SK-N-SH (cell line): ENCODE measurements at regions not wholly inside any gene's neighbourhood (a gene's known extent, or its start where the extent isn't known, plus 50 kb on each side); places are given as distances from the start of the nearest gene placed in this dataset.

Experiments used
- CTCF ChIP-seq: fragments of 200-600 bp; sonication (generic); IDR thresholded peaks from 2 replicates; pipeline ENCODE4 v1.6.1; 2017; ENCODE audit warnings: antibody characterized with exemption, mild to moderate bottlenecking, moderate library complexity
- GATA2 ChIP-seq: sonication (generic); formaldehyde crosslinking; IDR thresholded peaks from 2 replicates; pipeline ENCODE4 v1.5.0; 2020; ENCODE audit warnings: mild to moderate bottlenecking, missing genetic modification reagents
- MEF2A ChIP-seq: IDR thresholded peaks from 2 replicates; pipeline ENCODE4 v1.4.0; 2012; ENCODE audit warnings: low read depth, borderline replicate concordance
- NFIC ChIP-seq: IDR thresholded peaks from 2 replicates; pipeline ENCODE4 v1.4.0; 2012; ENCODE audit warnings: borderline replicate concordance
- POLR2AphosphoS5 ChIP-seq: IDR thresholded peaks from 2 replicates; pipeline ENCODE4 v1.6.1; 2012; ENCODE audit warnings: low read depth, low read length
- RCOR1 ChIP-seq: fragments of 150-350 bp; IDR thresholded peaks from 2 replicates; pipeline ENCODE4 v1.6.1; 2017; ENCODE audit warnings: antibody characterized with exemption, low read length
- REST ChIP-seq: IDR thresholded peaks from 2 replicates; pipeline ENCODE4 v1.6.1; 2012; ENCODE audit warnings: mild to moderate bottlenecking, low read depth, low read length, moderate library complexity
- RFX5 ChIP-seq: IDR thresholded peaks from 2 replicates; pipeline ENCODE4 v1.6.1; 2012; ENCODE audit warnings: mild to moderate bottlenecking, improper control_type of control experiment, low read length
- SIN3A ChIP-seq: IDR thresholded peaks from 2 replicates; pipeline ENCODE4 v1.6.1; 2012; ENCODE audit warnings: low read depth, mild to moderate bottlenecking, low read length, moderate library complexity, borderline replicate concordance
- TCF12 ChIP-seq: IDR thresholded peaks from 2 replicates; pipeline ENCODE4 v1.4.0; 2012
- YY1 ChIP-seq: IDR thresholded peaks from 2 replicates; pipeline ENCODE4 v1.4.0; 2012; ENCODE audit warnings: low read depth, mild to moderate bottlenecking
- TF ChIP-seq, protein P1 (sequence below): IDR thresholded peaks from 2 replicates; pipeline ENCODE4 v1.4.0; 2012; ENCODE audit warnings: low read depth
- TF ChIP-seq, protein P2 (sequence below): IDR thresholded peaks from 2 replicates; pipeline ENCODE4 v1.4.0; 2012; ENCODE audit warnings: low read depth, borderline replicate concordance
- TF ChIP-seq, protein P3 (sequence below): fragments of 150-350 bp; IDR thresholded peaks from 2 replicates; pipeline ENCODE4 v1.6.1; 2017; ENCODE audit warnings: antibody characterized with exemption, low read length, low read depth, borderline replicate concordance

GRCh38 chr21:20639026-20639425, 359.2 kb upstream of the NCAM2 start:
- TF ChIP-seq MEF2A (no peak), NFIC (no peak), REST (no peak), POLR2AphosphoS5 (no peak), CTCF (no peak), RCOR1 (no peak), SIN3A (no peak), RFX5 (no peak), YY1 (no peak), TCF12 (no peak), GATA2 (CRISPR knock-in tag) (no peak)
- TF ChIP-seq, protein P1, sequence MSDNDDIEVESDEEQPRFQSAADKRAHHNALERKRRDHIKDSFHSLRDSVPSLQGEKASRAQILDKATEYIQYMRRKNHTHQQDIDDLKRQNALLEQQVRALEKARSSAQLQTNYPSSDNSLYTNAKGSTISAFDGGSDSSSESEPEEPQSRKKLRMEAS = no peak
- TF ChIP-seq, protein P2, sequence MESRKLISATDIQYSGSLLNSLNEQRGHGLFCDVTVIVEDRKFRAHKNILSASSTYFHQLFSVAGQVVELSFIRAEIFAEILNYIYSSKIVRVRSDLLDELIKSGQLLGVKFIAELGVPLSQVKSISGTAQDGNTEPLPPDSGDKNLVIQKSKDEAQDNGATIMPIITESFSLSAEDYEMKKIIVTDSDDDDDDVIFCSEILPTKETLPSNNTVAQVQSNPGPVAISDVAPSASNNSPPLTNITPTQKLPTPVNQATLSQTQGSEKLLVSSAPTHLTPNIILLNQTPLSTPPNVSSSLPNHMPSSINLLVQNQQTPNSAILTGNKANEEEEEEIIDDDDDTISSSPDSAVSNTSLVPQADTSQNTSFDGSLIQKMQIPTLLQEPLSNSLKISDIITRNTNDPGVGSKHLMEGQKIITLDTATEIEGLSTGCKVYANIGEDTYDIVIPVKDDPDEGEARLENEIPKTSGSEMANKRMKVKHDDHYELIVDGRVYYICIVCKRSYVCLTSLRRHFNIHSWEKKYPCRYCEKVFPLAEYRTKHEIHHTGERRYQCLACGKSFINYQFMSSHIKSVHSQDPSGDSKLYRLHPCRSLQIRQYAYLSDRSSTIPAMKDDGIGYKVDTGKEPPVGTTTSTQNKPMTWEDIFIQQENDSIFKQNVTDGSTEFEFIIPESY = no peak
- TF ChIP-seq, protein P3, sequence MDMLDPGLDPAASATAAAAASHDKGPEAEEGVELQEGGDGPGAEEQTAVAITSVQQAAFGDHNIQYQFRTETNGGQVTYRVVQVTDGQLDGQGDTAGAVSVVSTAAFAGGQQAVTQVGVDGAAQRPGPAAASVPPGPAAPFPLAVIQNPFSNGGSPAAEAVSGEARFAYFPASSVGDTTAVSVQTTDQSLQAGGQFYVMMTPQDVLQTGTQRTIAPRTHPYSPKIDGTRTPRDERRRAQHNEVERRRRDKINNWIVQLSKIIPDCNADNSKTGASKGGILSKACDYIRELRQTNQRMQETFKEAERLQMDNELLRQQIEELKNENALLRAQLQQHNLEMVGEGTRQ = no peak
